Astrocyte (in vitro differentiated cells and primary cell): ENCODE measurements at regions not wholly inside any gene's neighbourhood (a gene's known extent, or its start where the extent isn't known, plus 50 kb on each side); places are given as distances from the start of the nearest gene placed in this dataset.
"Not testable (repeated sequence)": the region's sequence is repeated elsewhere in the genome, so short reads cannot be mapped to it uniquely, and the experiment has no call there.

Experiments
- DNase-seq: peaks from one replicate; pipeline ENCODE4 v3.0.0-alpha.2; 2010; ENCODE audit warnings: low read depth
- FAIRE-seq: peaks from 2 replicates; lab custom pipeline; 2011; peaks lifted over from hg19 to GRCh38; lab: Jason Lieb, UNC
- H2AFZ ChIP-seq: 2 replicates; pipeline ENCODE4 v1.6.0; 2012; ENCODE audit warnings: low read depth, low read length, inconsistent platforms
- H3K27ac ChIP-seq: 2 replicates; pipeline ENCODE4 v1.5.1; 2011; ENCODE audit warnings: low read depth, low read length, inconsistent platforms
- H3K27me3 ChIP-seq: 2 replicates; pipeline ENCODE4 v1.6.0; 2011; ENCODE audit warnings: low read length, inconsistent platforms; ENCODE audit not compliant: insufficient read depth
- H3K36me3 ChIP-seq: 2 replicates; pipeline ENCODE4 v1.5.1; 2011; ENCODE audit warnings: low read length, inconsistent platforms; ENCODE audit not compliant: insufficient read depth
- H3K4me1 ChIP-seq: 2 replicates; pipeline ENCODE4 v1.5.1; 2011; ENCODE audit warnings: low read length, inconsistent platforms; ENCODE audit not compliant: insufficient read depth
- H3K4me2 ChIP-seq: 2 replicates; pipeline ENCODE4 v1.6.0; 2012; ENCODE audit warnings: low read length, inconsistent platforms
- H3K4me3 ChIP-seq: 2 replicates; pipeline ENCODE4 v1.5.1; 2011; ENCODE audit warnings: low read depth, mild to moderate bottlenecking, low read length, inconsistent platforms; ENCODE audit not compliant: insufficient read depth
- H3K79me2 ChIP-seq: 2 replicates; pipeline ENCODE4 v1.6.0; 2012; ENCODE audit warnings: mild to moderate bottlenecking, low read length, inconsistent platforms; ENCODE audit not compliant: insufficient read depth
- H3K9ac ChIP-seq: 2 replicates; pipeline ENCODE4 v1.6.0; 2012; ENCODE audit warnings: mild to moderate bottlenecking, low read length, inconsistent platforms
- H3K9me3 ChIP-seq: 2 replicates; pipeline ENCODE4 v1.5.1; 2012; ENCODE audit warnings: low read depth, mild to moderate bottlenecking, low read length, inconsistent platforms; ENCODE audit not compliant: insufficient read depth
- H4K20me1 ChIP-seq: 2 replicates; pipeline ENCODE4 v1.6.0; 2012; ENCODE audit warnings: low read length, inconsistent platforms; ENCODE audit not compliant: insufficient read depth
- H3K27ac Mint-ChIP-seq: one replicate; pipeline ENCODE4 v1.8.0; 2021; ENCODE audit warnings: mild to moderate bottlenecking, mixed read lengths; ENCODE audit not compliant: unreplicated experiment
- H3K27me3 Mint-ChIP-seq: one replicate; pipeline ENCODE4 v1.8.0; 2021; ENCODE audit warnings: low read depth, mixed read lengths; ENCODE audit not compliant: unreplicated experiment
- H3K36me3 Mint-ChIP-seq: one replicate; pipeline ENCODE4 v1.8.0; 2021; ENCODE audit warnings: low read depth, mixed read lengths; ENCODE audit not compliant: unreplicated experiment
- H3K4me1 Mint-ChIP-seq: one replicate; pipeline ENCODE4 v1.8.0; 2021; ENCODE audit warnings: low read depth, mixed read lengths; ENCODE audit not compliant: unreplicated experiment
- H3K4me3 Mint-ChIP-seq: one replicate; pipeline ENCODE4 v1.8.0; 2021; ENCODE audit warnings: mild to moderate bottlenecking, moderate library complexity, mixed read lengths; ENCODE audit not compliant: unreplicated experiment
- H3K9me3 Mint-ChIP-seq: one replicate; pipeline ENCODE4 v1.8.0; 2021; ENCODE audit warnings: mild to moderate bottlenecking, mixed read lengths; ENCODE audit not compliant: unreplicated experiment
- CTCF ChIP-seq: IDR thresholded peaks from 2 replicates; pipeline ENCODE4 v1.5.1; 2011; ENCODE audit warnings: low read depth, mild to moderate bottlenecking, inconsistent platforms, low read length, moderate library complexity; ENCODE audit not compliant: insufficient read depth
- EZH2 ChIP-seq: IDR thresholded peaks from 2 replicates; pipeline ENCODE4 v1.6.1; 2012; ENCODE audit warnings: mild to moderate bottlenecking, low read length, inconsistent platforms; ENCODE audit not compliant: insufficient read depth

GRCh38 chr4:189809241-189809735 lies 131.4 kb upstream of the FRG1 start:
- TF ChIP-seq CTCF (no peak), EZH2 (no peak)
- H3K9me3 Mint-ChIP-seq = peaks cover 13% of the 10 kb centered on the region
- Histone ChIP-seq H3K79me2 (no peaks in the 10 kb centered on the region), H3K27ac (no peak overlapping the region), H3K4me1 (no peaks in the 10 kb centered on the region), H3K9me3 (no peaks in the 10 kb centered on the region), H4K20me1 (no peaks in the 10 kb centered on the region), H2AFZ (no peak overlapping the region), H3K4me3 (no peak overlapping the region), H3K9ac (no peak overlapping the region), H3K27me3 (no peaks in the 10 kb centered on the region), H3K36me3 (no peaks in the 10 kb centered on the region), H3K4me2 (no peak overlapping the region)
- H3K4me1 Mint-ChIP-seq = no peaks in the 10 kb centered on the region
- peaks cover 2% of the 10 kb centered on the region for H3K36me3 Mint-ChIP-seq
- H3K4me3 Mint-ChIP-seq = no peak overlapping the region
- FAIRE-seq (no peak), DNase-seq (no peak)
- H3K27me3 Mint-ChIP-seq = no peaks in the 10 kb centered on the region
- no peak overlapping the region for H3K27ac Mint-ChIP-seq

GRCh38 chr4:189809839-189810238 lies 130.8 kb upstream of the FRG1 start:
- H3K27me3 ChIP-seq = no peaks in the 10 kb centered on the region
- H3K36me3 Mint-ChIP-seq = peaks cover 2% of the 10 kb centered on the region
- no peaks in the 10 kb centered on the region for H3K9me3 ChIP-seq
- H3K4me1 ChIP-seq = no peaks in the 10 kb centered on the region
- no peak overlapping the region for H3K9ac ChIP-seq
- no peak overlapping the region for H3K27ac Mint-ChIP-seq
- no peak overlapping the region for H2AFZ ChIP-seq
- H3K27me3 Mint-ChIP-seq = no peaks in the 10 kb centered on the region
- no peaks in the 10 kb centered on the region for H3K36me3 ChIP-seq
- H3K79me2 ChIP-seq = no peaks in the 10 kb centered on the region
- H3K4me3 ChIP-seq = no peak overlapping the region
- H3K4me3 Mint-ChIP-seq = no peak overlapping the region
- no peak overlapping the region for H3K27ac ChIP-seq
- H3K4me2 ChIP-seq = no peak overlapping the region
- no peaks in the 10 kb centered on the region for H4K20me1 ChIP-seq
- peaks cover 13% of the 10 kb centered on the region for H3K9me3 Mint-ChIP-seq
- DNase-seq (no peak), FAIRE-seq (no peak)
- TF ChIP-seq CTCF = no peak
- no peak for TF ChIP-seq EZH2
- no peaks in the 10 kb centered on the region for H3K4me1 Mint-ChIP-seq

- H2AFZ ChIP-seq, H4K20me1 ChIP-seq, H3K4me3 Mint-ChIP-seq, H3K4me1 Mint-ChIP-seq, H3K27me3 Mint-ChIP-seq, H3K36me3 Mint-ChIP-seq, H3K9me3 ChIP-seq, H3K9ac ChIP-seq, H3K27ac ChIP-seq, DNase-seq, FAIRE-seq, H3K79me2 ChIP-seq, H3K4me1 ChIP-seq, H3K27me3 ChIP-seq, H3K4me3 ChIP-seq, H3K4me2 ChIP-seq, H3K36me3 ChIP-seq, H3K27ac Mint-ChIP-seq: not testable (repeated sequence)
- peaks cover 13% of the 10 kb centered on the region for H3K9me3 Mint-ChIP-seq
These were observed 130.1 kb upstream of the FRG1 start for GRCh38 chr4:189810318-189811181.
